H1 (cell line): ENCODE measurements at regions not wholly inside any gene's neighbourhood (a gene's known extent, or its start where the extent isn't known, plus 50 kb on each side); places are given as distances from the start of the nearest gene placed in this dataset.

Experiments
- CTCF ChIA-PET: fragments of 300-600 bp; sonication (Branson Sonifier 250); formaldehyde crosslinking; loops from one replicate; lab custom pipeline; 2021; ENCODE audit not compliant: partially characterized antibody; lab: Charles Lee
- POLR2A ChIA-PET: fragments of 300-600 bp; sonication (Branson Sonifier 250); formaldehyde crosslinking; loops from one replicate; lab custom pipeline; 2021; ENCODE audit warnings: inconsistent platforms; ENCODE audit not compliant: partially characterized antibody; lab: Charles Lee
- DNase-seq, 2 experiments: peaks; one replicate each; pipeline versions ENCODE4 v3.0.0 to v3.0.0-alpha.2; 2010 to 2022; ENCODE audit warnings: low spot score in 2 of 2, low read depth in 1 of 2, mixed read lengths in 1 of 2
- FAIRE-seq: peaks from 2 replicates; lab custom pipeline; 2011; peaks lifted over from hg19 to GRCh38; lab: Jason Lieb, UNC
- H2AFZ ChIP-seq: 2 replicates; pipeline ENCODE4 v1.8.1; 2012; ENCODE audit warnings: low read length, inconsistent platforms
- H2AK5ac ChIP-seq: 2 replicates; pipeline ENCODE4 v1.6.1; 2013; ENCODE audit warnings: low read depth, low read length
- H2BK120ac ChIP-seq: replicated peaks from 2 replicates; pipeline ENCODE3; 2013; ENCODE audit warnings: low read depth, low read length, inconsistent platforms
- H2BK12ac ChIP-seq: 2 replicates; pipeline ENCODE4 v1.6.1; 2013; ENCODE audit warnings: low read depth, low read length
- H2BK15ac ChIP-seq: 2 replicates; pipeline ENCODE4 v1.6.1; 2013; ENCODE audit warnings: low read length
- H2BK20ac ChIP-seq: 2 replicates; pipeline ENCODE4 v1.6.1; 2013; ENCODE audit warnings: low read length
- H2BK5ac ChIP-seq: 2 replicates; pipeline ENCODE4 v1.6.1; 2013; ENCODE audit warnings: low read depth, low read length
- H3K14ac ChIP-seq: 2 replicates; pipeline ENCODE4 v1.6.1; 2013; ENCODE audit warnings: inconsistent platforms; ENCODE audit not compliant: insufficient read length
- H3K18ac ChIP-seq: 2 replicates; pipeline ENCODE4 v1.6.1; 2013; ENCODE audit warnings: low read length; ENCODE audit errors: extremely low read depth
- H3K23ac ChIP-seq: 2 replicates; pipeline ENCODE4 v1.6.1; 2013; ENCODE audit warnings: inconsistent platforms; ENCODE audit not compliant: insufficient read length
- H3K23me2 ChIP-seq: 2 replicates; pipeline ENCODE4 v1.6.1; 2013; ENCODE audit warnings: low read depth, low read length
- H3K27ac ChIP-seq: 2 replicates; pipeline ENCODE4 v1.6.1; 2011; ENCODE audit warnings: low read depth, low read length, inconsistent platforms
- H3K27me3 ChIP-seq, 4 experiments: replicated peaks in 1 of 4; 1 replicate in 1 of 4; 2 replicates in 3 of 4; pipeline versions ENCODE4 v1.6.1 to v1.8.1; 2011 to 2013; ENCODE audit warnings: low read length in 3 of 4, mild to moderate bottlenecking in 3 of 4, inconsistent platforms in 2 of 4, mixed read lengths in 2 of 4, moderate library complexity in 1 of 4; ENCODE audit not compliant: control insufficient read depth in 3 of 4, insufficient read depth in 3 of 4; ENCODE audit errors: extremely low read depth in 1 of 4
- H3K36me3 ChIP-seq, 4 experiments: 2 replicates each; pipeline versions ENCODE4 v1.6.1 to v1.8.1; 2011 to 2013; ENCODE audit warnings: mild to moderate bottlenecking in 4 of 4, low read length in 3 of 4, moderate library complexity in 2 of 4, control low read depth in 1 of 4, inconsistent platforms in 1 of 4; ENCODE audit not compliant: insufficient read depth in 4 of 4, control insufficient read depth in 2 of 4
- H3K4ac ChIP-seq: replicated peaks from 2 replicates; pipeline ENCODE3; 2013; ENCODE audit warnings: low read length, low read depth, mixed read lengths, inconsistent platforms; ENCODE audit not compliant: insufficient read length
- H3K4me1 ChIP-seq, 4 experiments: replicated peaks in 1 of 4; 1 replicate in 1 of 4; 2 replicates in 3 of 4; pipeline versions ENCODE4 v1.6.1 to v1.8.1; 2011 to 2013; ENCODE audit warnings: low read length in 3 of 4, inconsistent platforms in 2 of 4, mixed read lengths in 1 of 4; ENCODE audit not compliant: insufficient read depth in 4 of 4, control insufficient read depth in 3 of 4
- H3K4me2 ChIP-seq, 2 experiments: 2 replicates each; pipeline versions ENCODE4 v1.6.1 to v1.8.1; 2011 to 2013; ENCODE audit warnings: low read depth in 2 of 2, low read length in 2 of 2, control low read depth in 1 of 2, inconsistent platforms in 1 of 2, mild to moderate bottlenecking in 1 of 2; ENCODE audit not compliant: insufficient read depth in 1 of 2
- H3K4me3 ChIP-seq, 4 experiments: fragments of 200-600, 300-600 bp in 1 of 4; sonication (generic), shearing (Covaris generic), sonication (Bioruptor Twin) in 1 of 4; 2 replicates each; pipeline versions ENCODE4 v1.5.1 to v1.8.1; 2011 to 2016; ENCODE audit warnings: low read length in 4 of 4, low read depth in 3 of 4, control low read depth in 2 of 4, inconsistent platforms in 2 of 4, mild to moderate bottlenecking in 2 of 4, mixed read lengths in 1 of 4, moderate library complexity in 1 of 4; ENCODE audit not compliant: insufficient read depth in 2 of 4; ENCODE audit errors: extremely low read depth in 1 of 4
- H3K56ac ChIP-seq: replicated peaks from 2 replicates; pipeline ENCODE3; 2013; ENCODE audit warnings: low read depth, mild to moderate bottlenecking, mixed read lengths, low read length, inconsistent platforms; ENCODE audit not compliant: insufficient read length
- H3K79me1 ChIP-seq: 2 replicates; pipeline ENCODE4 v1.6.1; 2013; ENCODE audit warnings: low read depth, low read length, control low read depth
- H3K79me2 ChIP-seq, 2 experiments: 2 replicates each; pipeline versions ENCODE4 v1.6.1 to v1.8.1; 2012 to 2013; ENCODE audit warnings: low read length in 2 of 2, mild to moderate bottlenecking in 2 of 2, inconsistent platforms in 1 of 2; ENCODE audit not compliant: insufficient read depth in 2 of 2, control insufficient read depth in 1 of 2
- H3K9ac ChIP-seq, 4 experiments: replicated peaks in 1 of 4; 1 replicate in 1 of 4; 2 replicates in 3 of 4; pipeline versions ENCODE4 v1.6.1 to v1.8.1; 2011 to 2013; ENCODE audit warnings: low read depth in 3 of 4, low read length in 3 of 4, control low read depth in 2 of 4, mild to moderate bottlenecking in 2 of 4, moderate library complexity in 2 of 4, inconsistent platforms in 1 of 4; ENCODE audit errors: extremely low read depth in 1 of 4
- H3K9me3 ChIP-seq, 2 experiments: 2 replicates each; pipeline versions ENCODE4 v1.6.1 to v1.8.1; 2012 to 2013; ENCODE audit warnings: mild to moderate bottlenecking in 2 of 2, moderate library complexity in 2 of 2, control low read depth in 1 of 2, inconsistent platforms in 1 of 2, low read depth in 1 of 2, low read length in 1 of 2, mixed read lengths in 1 of 2; ENCODE audit not compliant: insufficient read depth in 2 of 2
- H4K20me1 ChIP-seq, 2 experiments: replicated peaks in 1 of 2; 2 replicates each; pipeline versions ENCODE3 to v1.8.1; 2011 to 2013; ENCODE audit warnings: inconsistent platforms in 2 of 2, low read length in 2 of 2, mild to moderate bottlenecking in 1 of 2; ENCODE audit not compliant: insufficient read depth in 2 of 2, control insufficient read depth in 1 of 2
- H4K5ac ChIP-seq: 2 replicates; pipeline ENCODE4 v1.6.1; 2013; ENCODE audit warnings: low read length, low read depth, mixed read lengths, inconsistent platforms; ENCODE audit not compliant: insufficient read length
- H4K8ac ChIP-seq: 2 replicates; pipeline ENCODE4 v1.8.0; 2013; ENCODE audit warnings: mild to moderate bottlenecking, moderate library complexity, low read length, inconsistent platforms; ENCODE audit not compliant: insufficient read depth; ENCODE audit errors: extremely low read depth
- H4K91ac ChIP-seq: replicated peaks from 2 replicates; pipeline ENCODE3; 2013; ENCODE audit warnings: low read length, mixed read lengths, inconsistent platforms; ENCODE audit not compliant: insufficient read length
- BACH1 ChIP-seq: IDR thresholded peaks from 2 replicates; pipeline ENCODE4 v1.6.1; 2012; ENCODE audit warnings: low read length, improper control_type of control experiment
- BCL11A ChIP-seq, 2 experiments: IDR thresholded peaks; one replicate each; pipeline ENCODE4 v1.6.1; 2011; ENCODE audit warnings: low read depth in 2 of 2, low read length in 2 of 2, mild to moderate bottlenecking in 2 of 2
- CTBP2 ChIP-seq: IDR thresholded peaks from 2 replicates; pipeline ENCODE4 v1.7.0; 2011; ENCODE audit warnings: borderline replicate concordance, mild to moderate bottlenecking, moderate library complexity, mixed read lengths, low read length; ENCODE audit not compliant: insufficient read depth, insufficient read length
- CTCF ChIP-seq, 3 experiments: IDR thresholded peaks; 1 replicate in 2 of 3; 2 replicates in 1 of 3; pipeline versions ENCODE4 v1.5.1 to v1.6.1; 2011; ENCODE audit warnings: low read length in 3 of 3, mild to moderate bottlenecking in 3 of 3, inconsistent platforms in 2 of 3, low read depth in 1 of 3, moderate library complexity in 1 of 3; ENCODE audit not compliant: insufficient read depth in 1 of 3; ENCODE audit errors: control extremely low read depth in 1 of 3
- JUN ChIP-seq: IDR thresholded peaks from 2 replicates; pipeline ENCODE4 v1.6.1; 2011; ENCODE audit warnings: low read depth, mild to moderate bottlenecking, improper control_type of control experiment, low read length
- KDM5A ChIP-seq: fragments of 200-600 bp; IDR thresholded peaks from 2 replicates; pipeline ENCODE4 v1.7.1; 2012; ENCODE audit warnings: mild to moderate bottlenecking, low read length, inconsistent platforms, mixed read lengths
- PHF8 ChIP-seq: fragments of 200-600 bp; sonication (generic); conservative IDR thresholded peaks from 2 replicates; pipeline ENCODE4 v1.7.1; 2012; ENCODE audit warnings: low read depth, mild to moderate bottlenecking, inconsistent platforms, low read length, moderate library complexity
- SIX5 ChIP-seq: IDR thresholded peaks from 2 replicates; pipeline ENCODE4 v1.6.1; 2011; ENCODE audit warnings: mild to moderate bottlenecking, low read depth, low read length
- TBP ChIP-seq: IDR thresholded peaks from 2 replicates; pipeline ENCODE4 v1.6.1; 2011; ENCODE audit warnings: low read depth, low read length, improper control_type of control experiment
- ZNF274 ChIP-seq: IDR thresholded peaks from 2 replicates; pipeline ENCODE4 v1.7.0; 2012; ENCODE audit warnings: low read length, borderline replicate concordance; ENCODE audit errors: extremely low read depth
- WGBS, 2 experiments: shearing (Covaris generic) in 1 of 2; methylation state at CpG; one replicate each; pipeline versions ENCODE4 v1.1.6 to v1.1.7; 2013 to 2015; ENCODE audit warnings: low lambda C conversion rate in 2 of 2, mixed read lengths in 2 of 2, inconsistent platforms in 1 of 2, low coverage in 1 of 2, missing lambda C conversion rate in 1 of 2; ENCODE audit not compliant: insufficient replicate concordance in 2 of 2, insufficient coverage in 1 of 2, insufficient read length in 1 of 2; ENCODE audit errors: extremely low coverage in 1 of 2, missing lambda C conversion rate in 1 of 2; 5-methylcytosine and 5-hydroxymethylcytosine counted together

GRCh38 chr11:133600786-133601185 is 68.5 kb upstream of the OPCML start:
- no peaks in the 10 kb centered on the region for H3K27me3 ChIP-seq
- ChIA-PET POLR2A (no interaction called here), CTCF (interaction anchor here (1.0 to 2.3 kb wide), 5 partner anchors 10 to 234 kb away, joined by 3 to 13 read pairs (median 3); no protein-coding TSS in a partner anchor)
- no peak overlapping the region for H2BK5ac ChIP-seq
- H3K4me3 ChIP-seq = no peak overlapping the region
- H3K18ac ChIP-seq = no peak overlapping the region
- no peaks in the 10 kb centered on the region for H3K79me2 ChIP-seq
- H2BK15ac ChIP-seq = no peak overlapping the region
- no peaks in the 10 kb centered on the region for H3K23me2 ChIP-seq
- no peaks in the 10 kb centered on the region for H3K36me3 ChIP-seq
- no peak overlapping the region for H2AFZ ChIP-seq
- H2BK120ac ChIP-seq = no peak overlapping the region
- H3K56ac ChIP-seq = no peak overlapping the region
- 88% methylated on average over 6 of the region's 6 CpGs; no CpG with 5 or more reads in 1 of the 2 experiments for WGBS, 2 experiments
- no peak overlapping the region for H3K23ac ChIP-seq
- no peak overlapping the region for H2BK12ac ChIP-seq
- no peak overlapping the region for H4K5ac ChIP-seq
- no peak overlapping the region for H3K4ac ChIP-seq
- H3K4me1 ChIP-seq = peaks cover 1 to 10% (median 5%) of the 10 kb centered on the region in 4 experiments; a peak in 5 of 7 replicates
- H3K79me1 ChIP-seq = no peaks in the 10 kb centered on the region
- H3K4me2 ChIP-seq = no peak overlapping the region
- no peak overlapping the region for H3K9ac ChIP-seq
- no peak overlapping the region for H2BK20ac ChIP-seq
- no peak for DNase-seq
- H3K14ac ChIP-seq = no peak overlapping the region
- no peak overlapping the region for H3K27ac ChIP-seq
- H3K9me3 ChIP-seq = no peaks in the 10 kb centered on the region
- no peak overlapping the region for H4K8ac ChIP-seq
- H4K20me1 ChIP-seq = no peaks in the 10 kb centered on the region
- H2AK5ac ChIP-seq = no peak overlapping the region
- no peak for FAIRE-seq
- H4K91ac ChIP-seq = no peak overlapping the region
- TF ChIP-seq BACH1 = no peak
- no peak for TF ChIP-seq BCL11A (IDR thresholded peaks at IDR 0.05; ENCODE audit: low read depth in 2 of 2, low read length in 2 of 2)
- no peak for TF ChIP-seq PHF8
- no peak for TF ChIP-seq KDM5A
- TF ChIP-seq CTBP2 = no peak
- TF ChIP-seq JUN = no peak
- no peak for TF ChIP-seq SIX5
- TF ChIP-seq CTCF (IDR thresholded peaks at IDR 0.05; ENCODE audit: control extremely low read depth in 1 of 3, insufficient read depth in 1 of 3, low read depth in 1 of 3, low read length in 3 of 3) = no peak
- TF ChIP-seq ZNF274 = no peak
- TF ChIP-seq TBP = no peak
